K562 (cell line): ENCODE measurements at regions not wholly inside any gene's neighbourhood (a gene's known extent, or its start where the extent isn't known, plus 50 kb on each side); places are given as distances from the start of the nearest gene placed in this dataset.

Source experiments
- ATAC-seq: fragments of 200-7000 bp; cut with Tn5 transposase; 3 replicates; pipeline ENCODE4 v1.9.1; 2020; ENCODE audit warnings: moderate library complexity
- BruUV-seq: library from RNA; stranded (reverse); fragments of 400-500 nt; replicated peaks from 2 replicates; lab custom pipeline; 2021; lab: Mats Ljungman, UMichigan
- CTCF ChIA-PET: fragments of 300-600 bp; formaldehyde crosslinking; extraction: SDS; loops from one replicate; lab custom pipeline; 2021; ENCODE audit warnings: low intra/inter-chr PET ratio; lab: Yijun Ruan, JAX
- POLR2A ChIA-PET: fragments of 300-600, 350-650 bp; sonication (Branson Sonifier 250); formaldehyde crosslinking; extraction: SDS; loops from one replicate; lab custom pipeline; 2021; ENCODE audit warnings: antibody characterized with exemption, inconsistent platforms; lab: Yijun Ruan, JAX
- DNase-seq, 4 experiments: peaks; one replicate each; pipeline versions ENCODE4 v3.0.0 to v3.0.0-alpha.2; 2011 to 2018; ENCODE audit warnings: low spot score in 3 of 4, mixed read lengths in 3 of 4; ENCODE audit errors: extremely low read depth in 1 of 4
- FAIRE-seq: peaks from 2 replicates; lab custom pipeline; 2011; peaks lifted over from hg19 to GRCh38; lab: Jason Lieb, UNC
- H2AFZ ChIP-seq: 2 replicates; pipeline ENCODE4 v1.6.0; 2011; ENCODE audit warnings: low read depth, low read length, control low read depth, inconsistent platforms
- H3K27ac ChIP-seq: fragments of 200-600 bp; 3 replicates; pipeline ENCODE4 v1.8.0; 2011; ENCODE audit warnings: low read depth, mild to moderate bottlenecking, control low read depth, inconsistent platforms, low read length, moderate library complexity, mixed read lengths; ENCODE audit errors: extremely low read depth
- H3K27me3 ChIP-seq, 2 experiments: fragments of 300-600 bp in 1 of 2; 2 replicates in 1 of 2; 3 replicates in 1 of 2; pipeline versions ENCODE4 v1.6.0 to v1.8.0; 2011; ENCODE audit warnings: inconsistent platforms in 2 of 2, low read length in 2 of 2, mild to moderate bottlenecking in 1 of 2, mixed read lengths in 1 of 2, moderate library complexity in 1 of 2; ENCODE audit not compliant: control insufficient read depth in 2 of 2, insufficient read depth in 2 of 2
- H3K36me3 ChIP-seq: fragments of 300-600 bp; 3 replicates; pipeline ENCODE4 v1.8.0; 2011; ENCODE audit warnings: mild to moderate bottlenecking, low read length, inconsistent platforms; ENCODE audit not compliant: control insufficient read depth, insufficient read depth
- H3K4me1 ChIP-seq, 2 experiments: fragments of 200-600 bp in 1 of 2; replicated peaks in 1 of 2; 2 replicates in 1 of 2; 3 replicates in 1 of 2; pipeline versions ENCODE4 v1.5.1 to v1.8.0; 2011; ENCODE audit warnings: inconsistent platforms in 2 of 2, low read length in 2 of 2, mild to moderate bottlenecking in 1 of 2, mixed read lengths in 1 of 2, moderate library complexity in 1 of 2; ENCODE audit not compliant: control insufficient read depth in 2 of 2, insufficient read depth in 2 of 2
- H3K4me2 ChIP-seq: 2 replicates; pipeline ENCODE4 v1.6.1; 2011; ENCODE audit warnings: low read length, control low read depth, inconsistent platforms, mixed read lengths; ENCODE audit not compliant: insufficient read depth
- H3K4me3 ChIP-seq: fragments of 200-600 bp; sonication (generic), shearing (Covaris generic); 2 replicates; pipeline ENCODE4 v1.5.1; 2016; ENCODE audit warnings: control low read depth, inconsistent platforms
- H3K79me2 ChIP-seq: fragments of 200-600 bp; 3 replicates; pipeline ENCODE4 v1.8.0; 2011; ENCODE audit warnings: low read length, inconsistent platforms; ENCODE audit not compliant: control insufficient read depth, insufficient read depth
- H3K9ac ChIP-seq, 2 experiments: 2 replicates each; pipeline versions ENCODE4 v1.6.0 to v1.6.1; 2011; ENCODE audit warnings: low read depth in 2 of 2, low read length in 2 of 2, control low read depth in 1 of 2, inconsistent platforms in 1 of 2, mild to moderate bottlenecking in 1 of 2, mixed read lengths in 1 of 2; ENCODE audit not compliant: insufficient read depth in 1 of 2
- H3K9me1 ChIP-seq: one replicate; pipeline ENCODE4 v1.6.0; 2011; ENCODE audit warnings: inconsistent platforms, mild to moderate bottlenecking, low read length, moderate library complexity; ENCODE audit not compliant: control insufficient read depth, insufficient read depth
- H3K9me3 ChIP-seq: replicated peaks from 2 replicates; pipeline ENCODE4 v1.5.1; 2011; ENCODE audit warnings: low read depth, low read length, inconsistent platforms; ENCODE audit not compliant: control insufficient read depth, insufficient read depth
- H4K20me1 ChIP-seq: replicated peaks from 2 replicates; pipeline ENCODE4 v1.6.1; 2011; ENCODE audit warnings: low read length, inconsistent platforms, mixed read lengths; ENCODE audit not compliant: control insufficient read depth, insufficient read depth
- BCLAF1 ChIP-seq, 2 experiments: fragments of 450-650 bp in 1 of 2; IDR thresholded peaks; 2 replicates each; pipeline ENCODE4 v1.6.1; 2011 to 2017; ENCODE audit warnings: low read depth in 2 of 2, antibody characterized with exemption in 1 of 2, borderline replicate concordance in 1 of 2, low read length in 1 of 2, mild to moderate bottlenecking in 1 of 2, mixed read lengths in 1 of 2; ENCODE audit not compliant: control insufficient read depth in 1 of 2
- FOXA1 ChIP-seq: fragments of 450-650 bp; IDR thresholded peaks from 2 replicates; pipeline ENCODE4 v1.6.1; 2016; ENCODE audit warnings: mild to moderate bottlenecking, borderline replicate concordance
- HNRNPLL ChIP-seq: fragments of 200-400 bp; formaldehyde crosslinking; IDR thresholded peaks from 2 replicates; pipeline ENCODE4 v1.6.1; 2017; ENCODE audit warnings: low read length, low read depth, mild to moderate bottlenecking; ENCODE audit not compliant: poor library complexity, severe bottlenecking
- JUN ChIP-seq, 2 experiments: sonication (generic) in 1 of 2; formaldehyde crosslinking in 1 of 2; IDR thresholded peaks; 2 replicates each; pipeline versions ENCODE4 v1.6.1 to v1.8.0; 2012 to 2022; ENCODE audit warnings: borderline replicate concordance in 2 of 2, mild to moderate bottlenecking in 2 of 2, improper control_type of control experiment in 1 of 2, low read depth in 1 of 2, low read length in 1 of 2, missing genetic modification reagents in 1 of 2
- MAFK ChIP-seq: IDR thresholded peaks from 2 replicates; pipeline ENCODE4 v1.6.1; 2011; ENCODE audit warnings: low read length, improper control_type of control experiment
- RAD21 ChIP-seq, 2 experiments: fragments of 250-450 bp in 1 of 2; fragments of 450-650 bp in 1 of 2; sonication (Bioruptor Pico) in 1 of 2; formaldehyde crosslinking in 1 of 2; IDR thresholded peaks in 1 of 2; conservative IDR thresholded peaks in 1 of 2; 2 replicates each; pipeline versions ENCODE4 v1.4.0 to v1.8.0; 2020 to 2022; ENCODE audit warnings: mild to moderate bottlenecking in 2 of 2, moderate library complexity in 1 of 2
- SAFB2 ChIP-seq: fragments of 200-400 bp; formaldehyde crosslinking; IDR thresholded peaks from 2 replicates; pipeline ENCODE4 v1.6.1; 2018; ENCODE audit warnings: borderline replicate concordance, low read length, low read depth, moderate library complexity; ENCODE audit not compliant: severe bottlenecking
- THRA ChIP-seq: fragments of 450-650 bp; IDR thresholded peaks from 2 replicates; pipeline ENCODE4 v1.6.1; 2017; ENCODE audit warnings: mild to moderate bottlenecking, moderate library complexity
- ZNF354B ChIP-seq: fragments of 250-450 bp; sonication (Bioruptor Pico); IDR thresholded peaks from 2 replicates; pipeline ENCODE4 v1.4.0; 2020
- ZNF696 ChIP-seq: fragments of 250-450 bp; sonication (Bioruptor Pico); conservative IDR thresholded peaks from 2 replicates; pipeline ENCODE4 v1.4.0; 2020; ENCODE audit warnings: mild to moderate bottlenecking, moderate library complexity
- ZNF778 ChIP-seq: fragments of 450-650 bp; formaldehyde crosslinking; IDR thresholded peaks from 2 replicates; pipeline ENCODE4 v1.4.0; 2020; ENCODE audit warnings: mild to moderate bottlenecking, moderate library complexity
- WGBS: fragments of 100-300 bp; shearing (Covaris generic); methylation state at CpG from one replicate; pipeline ENCODE4 v1.1.6; 2016; ENCODE audit warnings: low coverage, mixed read lengths; ENCODE audit not compliant: insufficient coverage; ENCODE audit errors: missing lambda C conversion rate; 5-methylcytosine and 5-hydroxymethylcytosine counted together
- in situ Hi-C: fragments of 300-500 bp; cut with MboI; formaldehyde crosslinking; loops from 4 replicates; pipeline ENCODE4 v1.15.0; 2018; ENCODE audit warnings: inconsistent platforms, mixed read lengths
- intact Hi-C: fragments of 100-400 bp; cut with micrococcal nuclease; formaldehyde crosslinking; loops from 2 replicates; pipeline ENCODE4 v1.14.2; 2022

GRCh38 chr14:87113286-87113685 lies 879.7 kb downstream of the GALC start:
- Histone ChIP-seq H3K27ac (no peak overlapping the region), H3K4me3 (no peak overlapping the region), H3K4me2 (no peak overlapping the region), H3K36me3 (no peaks in the 10 kb centered on the region), H4K20me1 (no peaks in the 10 kb centered on the region), H3K9me1 (no peaks in the 10 kb centered on the region), H3K27me3 (no peaks in the 10 kb centered on the region), H3K9me3 (no peaks in the 10 kb centered on the region), H3K79me2 (no peaks in the 10 kb centered on the region), H2AFZ (no peak overlapping the region), H3K9ac (no peak overlapping the region), H3K4me1 (no peaks in the 10 kb centered on the region)
- BruUV-seq: no TSS peak
- no peak for DNase-seq
- TF ChIP-seq SAFB2: no peak
- no peak for FAIRE-seq
- in situ Hi-C loops: no loop called here
- POLR2A ChIA-PET: no interaction called here
- intact Hi-C loops: no loop called here
- WGBS: 0% methylated on average over 5 of the region's 5 CpGs
- CTCF ChIA-PET: no interaction called here
- no peak for ATAC-seq

GRCh38 chr14:87111741-87112140 lies 881.2 kb downstream of the GALC start:
- ChIA-PET POLR2A (no interaction called here), CTCF (no interaction called here)
- Histone ChIP-seq H3K36me3 (no peaks in the 10 kb centered on the region), H3K9ac (no peak overlapping the region), H3K9me1 (no peaks in the 10 kb centered on the region), H3K27ac (no peak overlapping the region), H3K27me3 (no peaks in the 10 kb centered on the region), H3K9me3 (no peaks in the 10 kb centered on the region), H3K79me2 (no peaks in the 10 kb centered on the region), H3K4me2 (no peak overlapping the region), H2AFZ (no peak overlapping the region), H4K20me1 (no peaks in the 10 kb centered on the region), H3K4me1 (no peaks in the 10 kb centered on the region), H3K4me3 (no peak overlapping the region)
- in situ Hi-C loops: no loop called here
- ATAC-seq: no peak
- BruUV-seq: no TSS peak
- intact Hi-C loops: no loop called here
- 0% methylated on average over 3 of the region's 3 CpGs for WGBS
- no peak for FAIRE-seq
- no peak for DNase-seq
- no peak for TF ChIP-seq JUN (IDR thresholded peaks at IDR 0.05; ENCODE audit: borderline replicate concordance, low read depth, low read length)
- TF ChIP-seq JUN (CRISPR knock-in tag; IDR thresholded peaks at IDR 0.05; ENCODE audit: borderline replicate concordance): no peak
- no peak for TF ChIP-seq RAD21 (CRISPR knock-in tag; conservative IDR thresholded peaks at IDR 0.05 in 1 of 2, IDR thresholded peaks at IDR 0.05 in 1 of 2)
- TF ChIP-seq THRA: no peak
- no peak for TF ChIP-seq HNRNPLL
- TF ChIP-seq ZNF778 (CRISPR knock-in tag): no peak
- no peak for TF ChIP-seq ZNF696 (CRISPR knock-in tag)
- no peak for TF ChIP-seq ZNF354B
- no peak for TF ChIP-seq FOXA1
- TF ChIP-seq BCLAF1 (IDR thresholded peaks at IDR 0.05; ENCODE audit: borderline replicate concordance in 1 of 2, control insufficient read depth in 1 of 2, low read depth in 2 of 2, low read length in 1 of 2): no peak
- TF ChIP-seq MAFK: no peak
